ENCODE measurements at regions not wholly inside any gene's neighbourhood (a gene's known extent, or its start where the extent isn't known, plus 50 kb on each side); places are given as distances from the start of the nearest gene placed in this dataset.
"Not testable (repeated sequence)": the region's sequence is repeated elsewhere in the genome, so short reads cannot be mapped to it uniquely, and the experiment has no call there.

DNA sequence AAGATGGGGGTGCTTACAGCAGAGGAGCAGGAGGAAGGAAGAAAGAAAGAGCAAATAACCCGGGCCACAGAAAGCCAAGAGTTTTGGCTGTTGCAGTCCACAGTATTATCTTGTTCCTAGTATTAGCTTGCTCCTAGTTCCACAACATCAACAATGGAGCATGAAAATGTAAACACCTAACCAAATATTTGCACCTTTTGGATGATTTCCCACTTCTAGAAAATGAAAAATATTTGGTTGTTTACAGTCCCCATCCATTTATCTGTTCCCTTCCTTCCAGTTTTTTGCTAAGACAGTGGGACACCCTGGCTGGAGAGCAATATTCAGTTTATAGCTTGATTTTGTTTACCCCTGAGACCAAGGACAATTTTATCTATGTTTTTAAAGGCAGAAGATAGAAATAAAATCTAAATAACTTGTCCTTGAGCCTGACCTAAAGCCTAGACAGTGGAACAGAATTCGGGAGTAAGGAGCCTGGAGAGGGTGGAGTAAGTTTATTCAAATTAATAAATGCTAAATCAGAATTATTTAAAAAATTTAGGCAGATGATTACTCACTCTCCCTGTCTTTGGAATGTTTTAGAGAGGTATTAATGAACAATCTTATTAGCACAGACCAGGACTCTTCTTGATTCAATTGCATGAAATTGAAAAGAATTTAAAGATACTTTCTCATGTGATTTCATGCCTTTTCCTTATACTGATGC lies 51.6 kb downstream of the RESF1 start:
- Mint-ChIP-seq H3K27ac (peak overlapping the region in 1 of 6 donors; percentile 34), H3K9me3 (no peaks in the 10 kb centered on the region), H3K4me1 (peaks cover 4 to 9% of the 10 kb centered on the region in 2 donors), H3K36me3 (peaks cover 6 to 25% (median 18%) of the 10 kb centered on the region in 3 donors), H3K4me3 (no peak overlapping the region), H3K27me3 (ENCODE audit: low read depth in 3 of 3) (peaks cover 0 to 3% (median 0%) of the 10 kb centered on the region in 3 donors)
- DNase-seq = no peak

DNA sequence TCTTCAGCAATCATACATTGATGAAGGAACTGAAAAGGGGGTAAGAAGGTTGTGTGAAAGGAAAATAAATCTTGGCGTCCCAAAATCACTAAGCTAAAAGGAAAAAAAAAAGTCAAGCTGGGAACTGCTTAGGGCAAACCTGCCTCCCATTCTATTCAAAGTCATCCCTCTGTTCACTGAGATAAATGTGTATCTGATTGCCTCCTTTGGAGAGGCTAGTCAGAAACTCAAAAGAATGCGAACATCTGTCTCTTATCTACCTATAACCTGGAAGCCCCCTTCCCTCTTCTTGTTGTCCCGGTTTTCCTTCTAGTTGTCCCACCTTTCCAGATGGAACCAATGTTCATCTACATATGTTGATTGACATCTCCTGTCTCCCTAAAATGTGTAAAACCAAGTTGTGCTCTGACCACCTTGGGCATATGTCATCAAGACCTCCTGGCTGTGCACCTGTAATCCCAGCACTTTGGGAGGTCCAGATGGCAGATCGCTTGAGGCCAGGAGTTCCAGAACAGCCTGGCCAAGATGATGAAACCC lies 53.1 kb downstream of the RESF1 start:
- H3K27ac Mint-ChIP-seq = peak overlapping the region in 1 of 6 donors; percentile 9
- H3K36me3 Mint-ChIP-seq = peaks cover 6 to 22% (median 20%) of the 10 kb centered on the region in 3 donors
- H3K4me3 Mint-ChIP-seq = no peak overlapping the region

DNA sequence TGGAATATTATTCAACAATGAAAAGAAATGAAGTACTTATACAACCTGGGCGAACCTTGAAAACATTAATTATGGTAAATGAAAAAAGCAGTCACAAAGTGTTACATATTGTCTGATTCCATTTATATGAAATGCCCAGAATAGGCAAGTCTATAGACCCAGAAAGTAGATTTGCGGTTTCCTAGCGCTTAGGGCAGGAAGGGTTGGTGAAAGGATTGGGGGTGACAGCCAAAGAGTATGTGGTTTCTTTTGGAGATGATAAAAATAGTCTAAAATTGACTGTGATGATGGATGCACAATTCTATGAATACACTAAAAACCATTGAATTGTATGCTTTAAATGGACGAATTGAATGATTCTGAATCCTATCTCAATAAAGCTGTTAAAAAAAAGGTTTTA lies 55.8 kb downstream of the RESF1 start:
- H3K4me3 Mint-ChIP-seq = no peak overlapping the region

More for the DNA sequence above, 53.1 kb downstream of the RESF1 start:
- no peak for DNase-seq
- peaks cover 4 to 9% of the 10 kb centered on the region in 2 donors for H3K4me1 Mint-ChIP-seq
- no peaks in the 10 kb centered on the region for H3K9me3 Mint-ChIP-seq
- peaks cover 0 to 4% (median 0%) of the 10 kb centered on the region in 3 donors for H3K27me3 Mint-ChIP-seq (ENCODE audit: low read depth in 3 of 3)

DNA sequence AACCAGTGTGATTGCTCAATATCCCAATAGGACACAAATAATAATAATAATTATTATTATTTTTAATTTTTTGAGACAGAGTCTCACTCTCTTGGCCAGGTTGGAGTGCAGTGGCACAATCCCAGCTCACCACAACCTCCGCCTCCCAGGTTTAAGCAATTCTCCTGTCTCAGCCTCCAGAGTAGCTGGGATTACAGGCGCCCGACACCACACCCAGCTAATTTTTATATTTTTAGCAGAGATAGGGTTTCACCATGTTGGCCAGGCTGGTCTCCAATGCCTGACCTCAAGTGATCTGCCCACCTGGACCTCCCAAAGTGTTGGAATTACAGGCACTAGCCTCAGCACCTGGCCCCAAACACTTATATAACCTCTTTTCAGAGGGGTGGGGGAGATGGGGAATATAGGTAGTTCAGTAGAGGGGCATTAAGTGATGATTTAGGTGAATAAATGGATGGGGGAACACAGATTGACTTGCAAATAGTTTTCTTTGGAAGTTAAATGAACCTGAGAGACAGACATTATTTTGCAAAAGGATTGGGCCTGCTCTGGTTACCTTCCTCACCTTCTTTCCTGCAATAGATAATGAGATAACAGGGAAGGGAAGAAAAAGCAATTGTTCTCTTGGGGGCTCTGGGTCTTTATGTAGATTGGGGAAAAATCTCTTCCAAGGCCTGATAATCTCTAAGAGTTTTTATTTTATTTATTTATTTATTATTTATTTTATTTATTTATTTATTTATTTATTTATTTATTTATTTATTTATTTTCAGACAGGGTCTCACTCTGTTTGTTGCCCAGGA lies 57.7 kb downstream of the RESF1 start:
- no peak for DNase-seq
- Mint-ChIP-seq H3K27ac (no peak overlapping the region), H3K9me3 (no peaks in the 10 kb centered on the region), H3K4me3 (no peak overlapping the region), H3K4me1 (peaks cover 6 to 16% of the 10 kb centered on the region in 2 donors), H3K36me3 (peaks cover 6 to 27% (median 22%) of the 10 kb centered on the region in 3 donors), H3K27me3 (ENCODE audit: low read depth in 3 of 3) (peaks cover 0 to 4% (median 0%) of the 10 kb centered on the region in 3 donors)

More for the DNA sequence above, 55.8 kb downstream of the RESF1 start:
- Mint-ChIP-seq H3K27ac (no peak overlapping the region), H3K27me3 (ENCODE audit: low read depth in 3 of 3) (peaks cover 0 to 4% (median 0%) of the 10 kb centered on the region in 3 donors), H3K36me3 (peaks cover 6 to 19% (median 16%) of the 10 kb centered on the region in 3 donors), H3K9me3 (no peaks in the 10 kb centered on the region), H3K4me1 (peaks cover 4 to 9% of the 10 kb centered on the region in 2 donors)
- DNase-seq = no peak

DNA sequence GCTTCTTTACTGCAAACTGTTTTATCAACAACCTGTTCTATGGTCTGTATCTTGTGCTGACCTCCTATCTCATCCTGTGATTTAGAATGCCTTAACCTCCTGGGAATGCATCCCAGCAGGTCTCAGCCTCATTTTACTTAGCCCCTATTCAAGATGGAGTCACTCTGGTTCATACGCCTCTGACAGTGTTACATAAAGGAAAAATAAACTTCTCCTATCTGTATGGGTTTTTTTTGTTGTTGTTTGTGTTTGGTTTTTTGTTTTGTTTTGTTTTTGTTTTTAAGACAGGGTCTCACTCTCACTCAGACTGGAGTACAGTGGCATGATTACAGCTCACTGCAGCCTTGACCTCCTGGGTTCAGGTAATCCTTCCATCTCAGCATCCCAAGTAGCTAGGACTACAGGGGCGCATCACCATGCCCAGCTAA lies 62.1 kb downstream of the RESF1 start:
- Mint-ChIP-seq H3K27me3 (ENCODE audit: low read depth in 3 of 3) (no peaks in the 10 kb centered on the region), H3K4me3 (no peak overlapping the region), H3K36me3 (peaks cover 9 to 29% (median 24%) of the 10 kb centered on the region in 3 donors), H3K4me1 (peaks cover 11 to 23% of the 10 kb centered on the region in 2 donors), H3K9me3 (peaks cover 0 to 2% (median 0%) of the 10 kb centered on the region in 6 donors), H3K27ac (peak overlapping the region in 1 of 6 donors; percentile 78)
- DNase-seq = no peak

DNA sequence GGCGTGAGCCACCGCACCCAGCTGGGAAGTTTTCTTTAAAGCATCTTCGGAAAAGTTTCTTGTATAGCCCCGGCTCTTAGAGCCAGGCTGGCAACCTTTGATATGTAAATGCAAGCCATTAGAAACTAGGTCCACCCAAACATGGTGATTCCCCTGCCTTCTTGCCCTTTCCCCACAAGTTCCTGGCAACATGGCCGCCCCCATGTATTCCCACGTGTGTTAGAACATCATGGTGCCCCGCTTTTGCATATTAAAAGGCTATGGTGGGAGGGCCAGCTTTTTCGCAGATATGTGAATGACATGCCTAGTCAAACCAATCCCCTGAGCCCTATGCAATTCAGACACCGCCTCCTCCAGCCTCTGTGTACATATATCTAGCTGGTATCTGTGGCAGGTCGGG lies 63.2 kb downstream of the RESF1 start:
- not testable (repeated sequence) for H3K9me3 Mint-ChIP-seq; DNase-seq; H3K27ac Mint-ChIP-seq; H3K4me3 Mint-ChIP-seq; H3K27me3 Mint-ChIP-seq (ENCODE audit: low read depth in 3 of 3)
- Mint-ChIP-seq H3K36me3 (peaks cover 9 to 29% (median 21%) of the 10 kb centered on the region in 3 donors), H3K4me1 (peaks cover 11 to 25% of the 10 kb centered on the region in 2 donors)

DNA sequence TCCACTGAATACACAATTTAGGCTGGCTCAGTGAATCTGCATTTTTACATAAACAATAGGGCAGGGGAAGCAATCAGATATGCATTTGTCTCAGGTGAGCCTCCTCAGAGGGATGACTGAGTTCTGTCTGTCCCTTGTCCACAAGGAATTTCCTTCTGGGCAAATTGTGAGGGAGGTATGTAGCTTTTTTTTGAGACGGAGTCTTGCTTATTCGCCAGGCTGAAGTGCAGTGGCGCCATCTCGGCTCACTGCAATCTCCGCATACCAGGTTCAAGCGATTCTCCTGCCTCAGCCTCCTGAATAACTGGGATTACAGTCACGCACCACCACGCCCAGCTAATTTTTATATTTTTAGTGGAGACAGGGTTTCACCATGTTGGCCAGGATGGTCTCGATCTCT lies 64.6 kb downstream of the RESF1 start:
- peaks cover 11 to 25% of the 10 kb centered on the region in 2 donors for H3K4me1 Mint-ChIP-seq
- H3K4me3 Mint-ChIP-seq; H3K27me3 Mint-ChIP-seq (ENCODE audit: low read depth in 3 of 3); H3K27ac Mint-ChIP-seq; DNase-seq; H3K9me3 Mint-ChIP-seq: not testable (repeated sequence)
- peaks cover 9 to 29% (median 21%) of the 10 kb centered on the region in 3 donors for H3K36me3 Mint-ChIP-seq

DNA sequence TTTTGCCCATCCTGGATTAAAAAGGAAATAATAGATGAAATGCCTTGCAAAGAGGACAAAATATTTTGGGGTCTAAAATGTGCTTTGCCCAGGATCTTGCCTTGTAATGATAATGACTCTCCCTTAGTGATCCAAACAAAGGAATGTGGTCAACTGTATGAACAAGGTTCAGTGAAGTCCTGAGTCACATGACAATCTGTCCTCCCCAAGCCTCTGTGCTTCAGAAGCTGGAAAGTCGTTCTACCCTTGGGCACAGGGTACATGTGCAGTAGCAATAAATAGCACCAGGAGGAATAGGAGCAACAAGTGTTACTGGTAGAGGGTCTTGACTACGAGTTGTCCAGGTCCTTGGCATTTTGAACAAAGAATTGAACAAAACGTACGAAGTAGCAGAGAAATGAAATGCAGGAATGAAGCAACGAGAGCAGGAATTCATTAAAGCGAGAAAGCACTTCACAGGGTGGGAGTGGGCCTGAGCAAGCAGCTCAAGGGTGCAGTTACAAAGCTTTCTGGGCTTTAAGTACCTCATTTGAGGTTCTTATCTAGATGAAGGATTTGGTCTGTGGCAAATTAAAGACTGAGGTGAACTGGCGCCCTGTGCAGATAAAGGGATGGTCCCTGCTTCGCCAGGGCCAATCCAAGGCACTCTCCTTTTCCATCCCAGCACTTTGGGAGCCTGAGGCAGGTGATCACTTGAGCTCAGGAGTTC lies 65.8 kb downstream of the RESF1 start:
- H3K27me3 Mint-ChIP-seq (ENCODE audit: low read depth in 3 of 3) = no peaks in the 10 kb centered on the region
- H3K4me3 Mint-ChIP-seq = no peak overlapping the region
- peaks cover 9 to 29% (median 21%) of the 10 kb centered on the region in 3 donors for H3K36me3 Mint-ChIP-seq
- peak overlapping the region in 2 of 6 donors; percentile 42 to 50 for H3K27ac Mint-ChIP-seq
- H3K4me1 Mint-ChIP-seq = peaks cover 11 to 25% of the 10 kb centered on the region in 2 donors
- peaks cover 0 to 2% (median 0%) of the 10 kb centered on the region in 6 donors for H3K9me3 Mint-ChIP-seq
- no peak for DNase-seq

DNA sequence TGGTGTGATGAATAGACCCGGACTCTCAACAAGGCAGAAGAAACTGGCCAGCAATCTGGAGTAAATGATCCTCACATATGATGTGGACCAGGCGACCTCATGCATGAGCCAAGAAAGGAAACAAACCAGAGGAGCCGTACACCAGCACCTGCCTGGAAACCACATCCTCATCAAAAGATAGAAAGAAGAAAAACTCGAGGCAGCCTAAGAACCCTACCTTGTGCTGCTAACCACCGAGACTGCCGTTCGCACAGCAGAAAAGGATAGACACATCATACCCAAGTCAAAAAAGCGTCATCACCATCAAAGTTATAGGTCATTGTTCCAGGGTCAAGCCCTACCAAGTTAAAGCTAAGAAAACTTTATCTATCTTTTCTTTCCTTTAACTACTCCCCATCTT lies 66.7 kb downstream of the RESF1 start:
- peaks cover 9 to 26% (median 21%) of the 10 kb centered on the region in 3 donors for H3K36me3 Mint-ChIP-seq
- peaks cover 10 to 25% of the 10 kb centered on the region in 2 donors for H3K4me1 Mint-ChIP-seq
- H3K9me3 Mint-ChIP-seq = peaks cover 0 to 2% (median 0%) of the 10 kb centered on the region in 6 donors
- H3K27me3 Mint-ChIP-seq (ENCODE audit: low read depth in 3 of 3) = no peaks in the 10 kb centered on the region
- H3K4me3 Mint-ChIP-seq = peak overlapping the region in 1 of 5 donors; percentile 46
- peak overlapping the region in 3 of 6 donors; percentile 29 to 64 (median 37) for H3K27ac Mint-ChIP-seq
- DNase-seq = peak in 2 of 3 donors; percentile 2 to 7

GRCh38 chr12:32027684-32028365 lies 68.6 kb downstream of the RESF1 start:
- no peak overlapping the region for H3K4me3 Mint-ChIP-seq
- H3K36me3 Mint-ChIP-seq = peaks cover 9 to 21% (median 17%) of the 10 kb centered on the region in 3 donors
- peaks cover 0 to 2% (median 0%) of the 10 kb centered on the region in 6 donors for H3K9me3 Mint-ChIP-seq
- no peak overlapping the region for H3K27ac Mint-ChIP-seq
- H3K27me3 Mint-ChIP-seq (ENCODE audit: low read depth in 3 of 3) = no peaks in the 10 kb centered on the region
- H3K4me1 Mint-ChIP-seq = peaks cover 9 to 18% of the 10 kb centered on the region in 2 donors
- no peak for DNase-seq

GRCh38 chr12:32030151-32030550 lies 70.9 kb downstream of the RESF1 start:
- Mint-ChIP-seq H3K9me3 (no peaks in the 10 kb centered on the region), H3K27ac (no peak overlapping the region), H3K4me1 (peaks cover 9 to 12% of the 10 kb centered on the region in 2 donors), H3K4me3 (no peak overlapping the region), H3K36me3 (peaks cover 5 to 14% (median 8%) of the 10 kb centered on the region in 3 donors), H3K27me3 (ENCODE audit: low read depth in 3 of 3) (no peaks in the 10 kb centered on the region)
- no peak for DNase-seq

GRCh38 chr12:32030676-32031075 lies 71.5 kb downstream of the RESF1 start:
- DNase-seq = no peak
- H3K27me3 Mint-ChIP-seq (ENCODE audit: low read depth in 3 of 3) = no peaks in the 10 kb centered on the region
- H3K27ac Mint-ChIP-seq = no peak overlapping the region
- H3K4me1 Mint-ChIP-seq = peaks cover 7 to 8% of the 10 kb centered on the region in 2 donors
- H3K4me3 Mint-ChIP-seq = no peak overlapping the region
- no peaks in the 10 kb centered on the region for H3K9me3 Mint-ChIP-seq
- peaks cover 5 to 13% (median 8%) of the 10 kb centered on the region in 3 donors for H3K36me3 Mint-ChIP-seq

GRCh38 chr12:32031109-32031508 lies 71.9 kb downstream of the RESF1 start:
- Mint-ChIP-seq H3K9me3 (no peaks in the 10 kb centered on the region), H3K4me1 (peaks cover 3 to 4% of the 10 kb centered on the region in 2 donors), H3K27me3 (ENCODE audit: low read depth in 3 of 3) (no peaks in the 10 kb centered on the region), H3K36me3 (peaks cover under 1 to 9% (median 8%) of the 10 kb centered on the region in 3 donors), H3K4me3 (no peak overlapping the region), H3K27ac (peak overlapping the region in 1 of 6 donors; percentile 6)
- no peak for DNase-seq
